RPMI7951 (cell line): ENCODE measurements at regions not wholly inside any gene's neighbourhood (a gene's known extent, or its start where the extent isn't known, plus 50 kb on each side); places are given as distances from the start of the nearest gene placed in this dataset.
"Not testable (repeated sequence)": the region's sequence is repeated elsewhere in the genome, so short reads cannot be mapped to it uniquely, and the experiment has no call there.

ENCODE experiments used
- DNase-seq: peaks from one replicate; pipeline ENCODE4 v3.0.0-alpha.2; 2012; ENCODE audit warnings: low read depth

DNA sequence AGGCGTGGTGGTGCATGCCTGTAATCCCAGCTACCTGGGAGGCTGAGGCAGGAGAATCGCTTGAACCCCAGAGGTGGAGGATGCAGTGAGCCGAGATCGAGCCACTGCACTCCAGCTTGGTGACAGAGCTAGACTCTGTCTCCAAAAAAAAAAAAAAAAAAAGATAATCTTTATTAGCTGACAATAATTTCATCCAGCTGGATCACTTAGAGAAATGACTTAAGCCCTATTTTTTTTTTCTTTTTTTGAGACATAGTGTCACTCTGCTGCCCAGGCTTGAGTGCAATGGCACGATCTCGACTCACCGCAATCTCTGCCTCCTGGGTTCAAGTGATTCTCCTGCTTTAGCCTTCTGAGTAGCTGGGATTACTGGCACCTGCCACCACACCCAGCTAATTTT lies 51.6 kb upstream of the MAP4K4 start:
- not testable (repeated sequence) for DNase-seq

DNA sequence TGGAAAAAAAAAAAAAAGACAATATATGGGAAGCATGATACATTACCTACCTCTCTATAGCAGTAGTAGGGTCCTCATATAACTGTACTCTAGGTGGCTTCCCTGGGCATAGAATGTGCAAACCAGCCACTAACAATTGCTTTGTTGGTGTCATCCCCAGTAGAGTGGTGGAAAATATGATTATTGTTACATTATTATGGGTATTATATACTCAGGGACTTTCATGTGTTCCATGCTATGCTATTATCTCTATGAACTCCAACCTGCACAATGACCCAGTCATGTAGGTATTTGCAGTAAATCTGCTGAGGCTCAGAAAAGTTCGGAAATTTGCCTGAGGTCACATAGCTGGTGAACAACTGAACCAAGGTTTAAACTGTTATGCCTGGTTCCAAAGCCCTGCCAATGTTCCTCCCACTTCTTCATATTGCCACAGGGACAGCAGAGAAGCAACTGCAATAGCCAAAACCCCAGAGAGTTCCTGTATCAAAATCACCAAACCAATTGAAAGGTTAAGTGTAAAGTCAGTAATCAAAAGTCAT lies 52.6 kb upstream of the MAP4K4 start:
- no peak for DNase-seq

DNA sequence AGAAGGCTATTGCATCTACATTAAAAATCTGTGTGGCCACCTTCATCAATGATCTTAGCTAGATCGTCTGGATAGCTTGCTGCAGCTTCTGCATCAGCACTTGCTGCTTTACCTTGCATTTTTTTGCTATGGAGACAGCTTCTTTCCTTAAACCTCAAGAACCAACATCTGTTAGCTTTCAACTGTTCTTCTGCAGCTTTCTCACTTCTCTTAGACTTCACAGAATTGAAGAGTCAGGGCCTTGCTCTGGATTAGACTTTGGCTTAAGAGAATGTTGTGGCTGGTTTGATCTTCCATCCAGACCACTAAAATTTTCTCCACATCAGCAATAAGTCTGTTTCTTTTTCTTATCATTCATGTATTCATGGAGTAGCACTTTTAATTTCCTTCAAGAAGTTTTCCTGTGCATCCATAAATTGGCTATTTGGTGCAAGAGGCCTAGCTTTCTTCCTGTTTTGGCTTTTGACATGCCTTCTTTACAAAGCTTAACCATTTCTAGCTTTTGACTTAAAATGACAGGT lies 54.4 kb upstream of the MAP4K4 start:
- DNase-seq: no peak

DNA sequence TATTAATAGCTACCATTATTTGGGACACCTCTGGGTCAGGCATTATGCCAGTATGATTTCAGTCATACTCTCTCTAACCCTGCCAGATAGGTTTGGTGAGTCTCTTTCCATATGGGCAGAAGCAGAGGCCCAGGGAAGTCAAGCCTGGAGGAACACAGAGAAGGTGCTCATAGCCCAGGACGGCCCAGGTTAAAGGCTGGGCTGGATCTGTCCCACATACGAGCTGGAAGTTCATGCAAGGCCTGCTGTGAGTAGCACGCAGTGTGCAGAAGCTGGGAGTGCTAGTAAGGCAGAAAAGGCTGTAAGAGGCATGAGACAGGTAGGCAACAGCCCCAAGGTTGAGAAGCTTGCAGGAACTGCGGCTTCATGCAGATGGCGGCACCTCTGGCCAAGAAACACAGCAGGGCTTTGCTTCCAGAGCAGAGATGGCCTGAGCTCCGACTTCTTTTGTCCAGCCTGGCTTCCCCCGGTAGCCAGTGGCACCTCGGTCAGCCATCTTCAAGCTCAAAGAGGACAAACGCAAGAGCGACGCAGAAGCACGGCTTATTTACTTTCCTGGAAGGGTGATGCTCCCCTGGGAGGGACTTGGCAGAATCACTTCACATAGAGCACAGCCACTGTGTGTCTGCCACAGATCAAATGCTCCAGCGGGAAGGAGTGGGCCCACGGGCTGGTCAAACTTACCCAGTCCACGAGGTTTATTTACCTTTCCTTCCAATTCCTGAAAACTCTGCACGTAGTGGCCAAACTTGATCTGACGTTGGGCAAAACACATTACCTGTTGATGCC lies 58.5 kb upstream of the MAP4K4 start:
- DNase-seq: no peak

DNA sequence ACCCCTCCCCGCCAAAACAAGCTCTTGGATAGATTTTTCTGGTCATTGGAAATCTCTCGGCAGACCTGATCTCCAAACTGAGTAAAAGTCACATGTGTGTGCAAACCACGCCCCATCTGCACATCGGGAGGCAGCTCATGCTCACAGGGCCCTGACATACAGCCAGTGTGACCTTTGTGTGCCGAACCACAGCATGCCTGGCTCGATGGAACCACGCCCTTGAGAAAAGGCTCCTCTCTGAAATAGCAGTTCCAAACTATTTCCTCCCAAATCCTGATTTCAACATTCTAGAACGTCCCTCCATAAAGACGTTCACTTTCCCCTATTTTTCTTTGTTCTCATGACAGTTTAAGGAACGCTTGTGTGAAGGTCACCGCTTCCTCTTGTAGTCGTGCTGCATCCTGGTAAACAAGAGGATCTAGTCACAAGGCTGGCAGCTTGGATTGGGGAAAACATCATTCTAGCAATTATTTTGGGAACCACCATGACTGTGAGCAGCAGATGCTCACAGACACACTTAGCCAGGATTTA lies 59.3 kb upstream of the MAP4K4 start:
- no peak for DNase-seq

DNA sequence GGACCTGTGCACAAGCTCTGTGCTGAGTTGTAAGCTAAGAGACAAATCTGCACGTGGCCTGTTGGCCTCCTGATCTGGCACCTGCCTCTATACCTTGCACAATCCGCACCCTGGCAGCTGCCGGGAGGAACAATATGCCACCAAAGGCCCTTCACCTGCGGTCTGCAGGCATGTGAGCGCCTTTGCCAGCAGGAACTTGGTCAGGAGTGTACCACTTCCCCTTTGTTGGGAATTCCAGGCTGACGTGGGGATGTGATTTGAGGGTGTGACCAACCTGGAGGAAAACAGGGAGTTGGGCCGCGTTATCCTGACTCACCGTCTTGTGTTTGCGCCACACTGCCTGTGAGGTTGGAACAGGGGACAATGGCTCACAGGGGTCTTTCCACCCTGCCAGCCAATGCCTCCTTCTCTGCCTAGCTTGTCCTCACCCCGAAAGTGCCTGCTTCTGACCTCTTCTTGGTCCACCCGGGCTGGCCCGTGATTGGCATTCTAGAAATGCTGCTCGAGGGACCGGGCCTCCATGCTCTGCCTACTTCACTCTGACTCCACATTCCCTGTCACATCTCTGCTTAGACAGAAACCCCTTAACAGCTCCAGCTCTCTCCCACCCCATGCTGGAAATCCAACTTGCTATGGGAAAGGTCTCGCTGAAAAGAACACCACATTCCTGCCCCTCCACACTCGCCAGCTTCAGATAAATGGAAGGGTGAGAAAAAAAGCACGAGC lies 67.1 kb upstream of the MAP4K4 start:
- DNase-seq: no peak

DNA sequence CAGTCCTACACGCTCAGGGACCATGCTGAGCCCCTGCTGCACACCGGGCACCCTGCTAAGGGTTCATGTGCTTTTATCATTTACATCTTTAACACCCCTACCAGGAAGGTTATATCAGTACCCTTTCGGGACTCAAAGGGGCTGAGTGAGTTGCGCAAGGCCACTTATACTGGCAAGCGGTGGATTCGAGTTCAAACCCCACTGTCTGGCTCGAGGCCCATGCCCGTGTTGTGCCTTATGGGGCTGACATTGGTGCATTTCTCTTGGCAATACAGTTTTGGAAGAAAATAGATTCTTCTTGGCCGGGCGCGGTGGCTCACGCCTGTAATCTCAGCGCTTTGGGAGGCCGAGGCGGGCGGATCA lies 69.5 kb upstream of the MAP4K4 start:
- DNase-seq: no peak

DNA sequence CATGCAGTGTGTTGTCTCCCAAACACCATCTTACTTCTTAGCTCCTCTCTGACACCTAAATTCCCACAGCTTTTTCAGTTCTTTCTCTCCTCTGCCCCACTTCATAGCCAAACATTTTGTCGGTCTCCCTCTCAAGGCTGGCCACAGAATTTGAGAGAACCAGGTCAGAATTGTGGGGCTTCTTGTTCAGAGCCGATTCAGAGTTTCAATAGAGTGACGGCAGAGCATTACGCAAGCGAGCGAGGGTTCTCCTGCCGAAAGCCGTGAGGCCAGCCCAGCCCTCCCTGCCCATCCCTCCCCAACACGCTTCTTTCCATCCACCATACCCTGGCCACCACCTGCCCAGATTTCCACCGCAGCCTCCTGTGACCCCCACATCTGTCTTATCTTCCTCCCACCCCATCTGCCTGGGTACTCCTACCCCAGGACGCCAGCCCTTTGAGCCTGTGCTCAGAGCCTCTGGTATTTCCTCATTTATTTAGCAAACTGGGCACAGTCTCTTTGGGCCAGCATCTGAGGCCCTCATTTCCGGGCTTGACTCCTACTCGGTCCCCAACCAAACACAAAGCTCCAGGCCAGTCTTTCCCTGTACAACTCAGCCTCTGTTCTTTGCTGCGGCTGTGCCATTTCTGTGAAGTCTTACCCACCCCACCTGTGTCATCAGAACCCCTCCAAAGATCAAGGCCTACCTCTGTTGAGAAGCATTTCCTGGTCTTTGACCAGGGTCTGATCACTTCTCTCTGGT lies 70.0 kb upstream of the MAP4K4 start:
- DNase-seq: no peak

DNA sequence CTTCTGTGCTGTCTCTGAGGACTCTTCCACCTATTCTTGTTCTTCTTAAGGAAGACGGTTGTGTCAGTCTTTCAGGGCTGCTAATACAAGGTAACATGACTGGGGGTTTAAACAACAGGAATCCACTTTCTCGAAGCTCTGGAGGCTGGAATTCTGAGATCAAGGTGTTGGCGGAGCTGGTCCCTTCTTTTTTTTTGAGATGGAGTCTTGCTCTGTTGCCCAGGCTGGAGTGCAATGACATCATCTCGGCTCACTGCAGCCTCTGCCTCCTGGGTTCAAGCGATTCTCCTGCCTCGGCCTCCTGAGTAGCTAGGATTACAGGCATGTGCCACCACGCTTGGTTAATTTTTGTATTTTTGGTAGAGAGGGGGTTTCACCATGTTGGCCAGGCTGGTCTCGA lies 71.7 kb upstream of the MAP4K4 start:
- not testable (repeated sequence) for DNase-seq

DNA sequence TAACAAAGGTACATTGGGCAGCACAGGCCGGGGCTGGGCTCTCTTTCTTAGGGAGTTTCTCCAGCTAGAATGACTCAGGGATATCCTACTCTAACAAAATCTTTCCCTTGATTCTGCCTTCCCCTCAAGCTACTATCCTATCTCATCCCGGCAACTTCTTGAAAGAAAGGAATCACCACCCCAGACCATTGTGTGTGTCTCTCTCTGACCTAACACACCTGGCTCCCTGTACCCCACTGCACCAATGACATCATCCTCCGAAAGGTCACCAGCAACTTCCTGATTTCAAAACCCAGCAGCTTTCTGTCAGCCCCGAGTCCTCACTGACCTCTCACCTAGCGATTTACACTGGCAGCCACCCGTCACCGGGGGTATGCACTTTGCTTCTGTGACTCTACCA lies 72.1 kb upstream of the MAP4K4 start:
- no peak for DNase-seq

DNA sequence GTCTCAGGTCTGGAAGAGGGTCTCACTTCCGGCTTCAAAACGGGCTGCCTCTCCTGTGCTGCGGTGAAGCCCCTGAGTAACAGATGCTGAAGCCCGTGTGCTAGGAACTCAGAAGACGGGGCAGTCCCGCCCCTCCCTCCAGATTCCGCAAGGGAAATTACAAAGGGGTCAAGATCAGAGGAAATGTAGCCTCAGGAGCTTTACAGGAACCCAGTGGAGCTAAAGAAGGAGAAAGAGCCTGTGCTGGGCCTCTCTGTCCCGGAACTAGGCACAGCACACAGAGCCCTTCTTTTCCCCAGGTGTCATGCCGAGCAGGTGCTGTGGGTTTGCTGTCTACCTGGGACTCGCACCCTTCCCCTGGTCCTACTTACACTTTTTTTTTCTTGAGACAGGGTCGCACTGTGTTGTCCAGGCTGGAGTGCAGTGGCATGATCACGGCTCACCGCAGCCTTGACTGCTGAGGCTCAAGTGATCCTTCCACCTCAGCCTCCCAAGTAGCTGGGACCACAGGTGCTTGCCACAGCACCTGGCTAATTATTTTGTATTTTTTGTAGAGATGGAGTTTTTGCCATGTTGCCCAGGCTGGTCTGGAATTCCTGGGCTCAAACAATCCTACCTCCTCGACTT lies 72.7 kb upstream of the MAP4K4 start:
- DNase-seq: no peak

DNA sequence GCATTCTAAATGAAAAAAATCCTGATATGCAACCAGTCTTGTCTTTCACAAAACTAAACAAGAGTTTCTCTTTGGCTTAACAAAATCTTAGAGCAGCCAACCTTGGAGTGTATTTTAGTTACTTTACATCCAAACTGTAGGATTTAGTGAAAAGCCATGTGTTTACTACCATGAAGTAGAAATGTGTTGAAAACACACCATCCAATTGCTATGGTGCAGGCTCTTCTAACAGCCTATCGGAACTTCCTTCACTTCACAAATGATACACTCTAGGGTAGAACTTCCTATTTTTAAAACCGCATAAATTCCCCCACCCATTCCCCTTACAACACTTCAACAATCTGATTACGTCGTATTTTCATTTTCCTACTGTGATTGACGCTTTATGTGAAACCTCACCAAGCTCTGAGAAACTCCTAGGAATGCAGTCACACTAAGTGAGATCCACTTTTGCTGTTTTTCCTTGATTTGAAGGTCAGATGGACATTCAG lies 74.4 kb upstream of the MAP4K4 start:
- DNase-seq: no peak

DNA sequence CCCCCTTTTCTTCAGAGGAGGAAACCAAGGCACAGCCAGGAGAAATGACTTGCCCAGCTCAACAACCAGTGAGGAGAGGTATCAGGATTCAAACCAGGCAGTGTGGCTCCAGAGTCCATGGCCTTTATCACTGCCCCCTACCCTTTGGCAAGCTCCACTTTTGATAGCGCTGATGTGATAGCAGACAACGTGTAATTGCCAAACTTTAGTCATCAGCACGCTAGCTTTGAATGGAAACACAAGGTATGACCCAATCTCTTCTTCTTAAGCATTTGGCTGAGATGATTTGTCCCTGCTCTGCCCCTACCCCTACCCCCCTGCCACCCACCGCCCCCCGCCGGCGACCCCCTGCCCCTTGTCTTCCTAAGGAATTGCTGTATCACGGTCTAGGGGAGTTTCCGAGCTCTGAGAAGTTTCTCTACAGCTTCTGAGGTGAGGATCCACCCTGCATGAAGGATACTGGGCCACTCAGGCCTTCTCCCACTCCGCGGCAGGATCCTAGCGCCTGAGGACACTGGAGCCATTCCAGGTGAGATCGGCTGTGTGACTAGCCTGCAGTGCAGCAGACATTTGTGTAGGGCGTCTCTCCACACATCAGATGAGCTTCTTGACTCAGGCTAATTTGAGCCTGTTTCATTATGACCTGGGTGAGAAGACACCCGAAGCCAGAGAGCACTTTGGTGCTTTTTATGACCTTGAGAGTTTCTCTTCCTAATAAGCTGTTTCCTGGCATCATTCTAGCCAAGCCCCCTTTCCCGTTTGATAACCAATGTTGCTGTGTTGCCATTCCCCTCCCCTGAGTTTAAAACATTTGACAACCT lies 75.1 kb upstream of the MAP4K4 start:
- DNase-seq: no peak

DNA sequence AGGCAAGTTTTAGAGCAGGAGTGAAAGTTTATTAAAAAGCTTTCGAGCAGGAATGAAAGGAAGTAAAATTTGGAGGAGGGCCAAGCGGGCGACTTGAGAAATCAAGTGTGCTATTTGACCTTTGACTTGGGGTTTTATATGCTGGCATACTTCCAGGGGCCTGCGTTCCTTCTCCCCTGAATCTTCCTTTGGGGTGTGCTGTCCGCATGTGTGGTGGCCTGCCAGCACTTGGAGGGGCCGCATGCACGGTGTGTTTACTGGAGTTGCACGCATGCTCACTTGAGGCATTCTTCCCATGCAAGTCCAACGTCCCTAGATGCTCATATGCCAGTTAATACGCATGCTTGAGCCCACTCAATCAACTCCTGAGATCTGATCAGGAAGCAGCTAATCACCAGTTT lies 78.3 kb upstream of the MAP4K4 start:
- DNase-seq: no peak

DNA sequence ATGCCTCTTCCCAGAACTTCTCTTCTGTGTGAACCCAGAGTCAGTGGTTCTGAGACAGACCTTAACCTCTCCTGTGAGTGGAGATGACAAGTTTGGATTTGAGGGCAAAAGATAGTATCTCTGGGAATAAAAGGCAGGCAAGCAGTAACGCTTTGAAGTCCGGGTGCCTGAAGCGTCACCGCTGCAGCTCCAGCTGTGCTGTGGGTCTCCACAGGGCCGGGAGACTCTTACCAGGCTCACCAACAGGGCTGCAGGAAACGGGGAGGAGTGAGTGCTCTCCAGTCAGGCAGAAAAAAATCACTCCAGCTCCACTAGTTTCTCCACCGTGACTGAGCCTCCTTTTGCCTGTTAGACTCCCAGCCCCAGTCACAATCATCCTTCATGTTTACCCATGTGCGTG lies 79.7 kb upstream of the MAP4K4 start:
- DNase-seq: peak; percentile 44

DNA sequence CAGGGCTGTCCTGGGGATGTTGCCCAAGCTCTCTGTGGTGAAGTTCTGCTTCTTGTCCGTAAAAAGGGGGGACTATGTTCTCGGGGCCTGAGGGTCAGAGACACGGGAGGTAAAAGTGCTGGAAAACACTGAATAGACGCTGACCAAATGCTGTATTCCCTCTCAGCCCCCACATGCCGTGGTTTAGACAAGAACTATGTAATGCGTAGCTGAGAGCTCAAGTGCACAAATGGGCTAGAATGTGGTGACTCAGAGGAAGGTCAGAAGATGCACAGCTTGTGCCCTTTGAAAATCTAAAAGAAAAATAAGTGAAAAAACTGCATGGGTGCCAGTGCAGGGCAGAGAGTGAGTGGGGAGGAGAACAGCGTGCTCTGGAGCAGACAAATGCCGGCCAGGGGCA lies 80.3 kb upstream of the MAP4K4 start:
- DNase-seq: peak; percentile 82

DNA sequence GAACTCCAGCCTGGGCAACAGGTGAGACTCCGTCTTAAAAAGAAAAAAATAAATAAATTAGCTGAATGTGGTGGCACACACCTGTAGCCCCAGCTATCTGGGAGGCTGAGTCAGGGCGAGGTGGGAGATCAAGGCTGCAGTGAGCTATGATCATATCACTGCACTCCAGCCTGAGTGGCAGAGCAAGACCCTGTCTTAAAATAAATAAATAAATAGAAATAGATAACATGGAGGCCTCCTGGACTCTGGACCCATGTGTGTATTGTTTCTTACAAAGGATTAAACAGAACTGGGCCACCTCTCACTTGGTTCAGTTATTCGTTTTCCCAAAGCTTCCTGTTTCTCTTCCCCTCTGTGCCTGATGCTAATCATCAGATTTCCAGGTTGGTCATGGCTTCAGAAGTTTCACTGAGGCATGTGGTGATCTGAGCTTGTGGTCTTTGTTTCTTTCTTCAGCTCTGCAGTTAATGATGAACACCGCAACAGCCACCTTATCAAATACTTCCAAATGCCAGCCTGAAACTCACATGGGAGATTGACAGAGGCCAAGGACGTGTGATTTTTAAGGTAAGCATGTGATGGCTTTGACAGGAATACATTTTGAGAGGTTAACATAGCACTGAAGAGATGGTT lies 83.3 kb upstream of the MAP4K4 start:
- DNase-seq: no peak

DNA sequence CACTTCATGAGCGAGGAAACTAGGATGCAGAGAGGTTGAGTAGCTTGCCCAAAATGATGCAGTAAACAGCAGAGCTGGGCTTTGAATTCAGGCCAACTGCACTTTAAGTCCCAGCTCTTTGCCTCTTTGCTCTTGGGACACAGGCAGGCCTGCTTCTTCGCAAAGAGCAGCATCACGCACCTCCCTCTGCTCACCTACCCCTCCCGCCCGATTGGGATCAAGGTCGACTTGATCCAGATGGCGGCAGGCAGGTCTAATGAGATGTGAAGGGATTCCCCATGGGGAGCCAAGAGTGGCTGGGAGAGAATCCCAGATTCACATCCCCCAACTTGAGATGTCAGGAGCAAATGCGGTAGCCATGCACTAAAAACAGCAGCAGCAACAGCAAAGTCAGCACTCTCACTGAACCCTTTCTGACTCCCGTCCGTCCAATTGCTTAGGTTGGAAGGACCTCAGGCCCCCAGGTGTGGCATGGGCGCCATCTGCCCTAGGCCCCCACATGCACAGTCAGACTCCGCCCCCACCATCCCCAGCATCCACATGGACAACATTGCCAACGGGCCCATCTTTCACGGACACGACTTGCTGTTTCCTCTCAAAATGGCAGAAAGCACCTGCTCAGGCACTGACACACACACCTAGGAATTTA lies 84.3 kb upstream of the MAP4K4 start:
- DNase-seq: no peak

DNA sequence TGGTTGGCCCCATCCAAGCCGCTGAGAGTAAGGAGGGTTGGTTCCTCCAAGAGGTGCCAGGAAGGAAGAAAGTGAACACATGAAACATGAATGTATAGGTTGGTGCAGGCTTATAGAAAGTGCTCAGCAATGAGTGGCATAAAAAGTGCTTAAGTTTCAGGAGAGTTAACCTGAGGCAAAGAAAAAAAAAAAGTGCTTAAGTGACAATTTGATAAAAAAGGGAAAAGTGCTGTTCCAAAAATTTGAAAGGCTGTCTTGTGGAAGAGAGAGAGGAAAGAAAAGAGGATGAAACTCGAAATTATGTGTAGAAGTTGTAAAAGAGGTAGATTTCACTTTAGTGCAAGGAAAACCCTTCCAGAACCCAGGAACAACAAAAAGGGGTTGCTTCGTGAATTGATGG lies 85.5 kb upstream of the MAP4K4 start:
- DNase-seq: no peak
